Activated naive CD8-positive, alpha-beta T cell treated with anti-CD3 and anti-CD28 coated beads, Interleukin-2, amount 50 U/mL, for 24 hours (primary cell): ENCODE measurements at regions not wholly inside any gene's neighbourhood (a gene's known extent, or its start where the extent isn't known, plus 50 kb on each side); places are given as distances from the start of the nearest gene placed in this dataset.
"Not testable (repeated sequence)": the region's sequence is repeated elsewhere in the genome, so short reads cannot be mapped to it uniquely, and the experiment has no call there.

Experiments
- ATAC-seq: fragments of 150-1000 bp; cut with Tn5 transposase; one replicate; pipeline ENCODE4 v1.10.0; 2021
- DNase-seq: peaks from one replicate; pipeline ENCODE4 v3.0.0; 2021
- H3K27ac Mint-ChIP-seq: one replicate; pipeline ENCODE4 v1.8.0; 2021; ENCODE audit warnings: mild to moderate bottlenecking, mixed read lengths
- H3K27me3 Mint-ChIP-seq: one replicate; pipeline ENCODE4 v1.8.0; 2021; ENCODE audit warnings: mixed read lengths
- H3K36me3 Mint-ChIP-seq: one replicate; pipeline ENCODE4 v1.8.0; 2021; ENCODE audit warnings: low read depth, mixed read lengths
- H3K4me1 Mint-ChIP-seq: one replicate; pipeline ENCODE4 v1.8.0; 2021; ENCODE audit warnings: mixed read lengths
- H3K4me3 Mint-ChIP-seq: one replicate; pipeline ENCODE4 v1.8.0; 2021; ENCODE audit warnings: mild to moderate bottlenecking, moderate library complexity, mixed read lengths
- H3K9me3 Mint-ChIP-seq: one replicate; pipeline ENCODE4 v1.8.0; 2021; ENCODE audit warnings: mixed read lengths

DNA sequence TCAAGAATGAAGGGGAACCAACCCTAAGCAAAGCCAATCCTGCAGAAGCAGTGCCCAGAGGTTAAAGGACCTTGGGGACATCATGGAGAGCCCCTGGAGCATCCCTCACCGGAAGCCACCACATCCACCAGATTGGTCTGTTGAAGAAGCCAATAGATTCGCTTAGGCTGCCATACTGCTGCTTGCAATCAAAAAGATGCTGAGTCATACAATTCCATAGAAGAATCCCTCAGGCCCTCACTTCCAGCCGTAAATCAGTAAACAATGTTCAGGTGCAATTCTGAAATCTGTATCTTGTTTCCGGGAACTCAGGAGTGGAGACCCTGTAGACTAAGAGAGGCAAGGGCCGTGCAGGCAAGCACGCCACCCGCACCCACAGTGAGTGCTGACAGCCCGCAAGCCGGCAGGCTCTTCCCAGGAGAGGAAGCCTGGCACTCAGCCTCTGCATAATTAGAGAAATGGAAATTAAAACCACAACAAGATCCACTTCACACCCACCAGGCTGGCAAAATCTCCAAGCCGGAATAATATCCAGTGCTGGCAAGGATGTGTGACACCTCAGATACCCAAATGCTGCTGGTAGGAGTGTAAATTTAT, 156.4 kb upstream of the FOXD4L5 start:
- H3K9me3 Mint-ChIP-seq, result peaks cover 20% of the 10 kb centered on the region
- H3K36me3 Mint-ChIP-seq, ATAC-seq, H3K27ac Mint-ChIP-seq, H3K4me1 Mint-ChIP-seq, H3K27me3 Mint-ChIP-seq, DNase-seq, H3K4me3 Mint-ChIP-seq: not testable (repeated sequence)

DNA sequence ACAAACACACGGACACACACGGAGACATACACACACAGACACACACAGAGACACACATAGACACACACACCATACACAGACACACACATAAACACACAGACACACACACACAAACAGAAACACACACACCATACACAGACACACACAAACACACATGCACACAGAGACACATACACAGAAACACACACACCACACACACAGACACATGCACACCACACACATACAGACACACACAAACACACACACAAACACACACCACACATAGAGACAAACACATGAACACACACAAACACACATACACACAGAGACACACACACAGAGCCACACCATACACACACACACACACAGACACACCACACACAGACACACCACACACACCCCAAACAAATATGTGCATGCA, 152.7 kb upstream of the FOXD4L5 start:
- Mint-ChIP-seq H3K4me1 (no peaks in the 10 kb centered on the region), H3K27ac (no peak overlapping the region), H3K36me3 (peaks cover 4% of the 10 kb centered on the region), H3K27me3 (peaks cover 3% of the 10 kb centered on the region), H3K9me3 (peaks cover 20% of the 10 kb centered on the region), H3K4me3 (no peak overlapping the region)
- DNase-seq (no peak), ATAC-seq (no peak)

- H3K36me3 Mint-ChIP-seq, result peaks cover 4% of the 10 kb centered on the region
- H3K4me1 Mint-ChIP-seq, result no peaks in the 10 kb centered on the region
- ATAC-seq (no peak), DNase-seq (no peak)
- no peak overlapping the region for H3K4me3 Mint-ChIP-seq
- H3K27me3 Mint-ChIP-seq, result peaks cover 3% of the 10 kb centered on the region
- no peak overlapping the region for H3K27ac Mint-ChIP-seq
- peaks cover 24% of the 10 kb centered on the region for H3K9me3 Mint-ChIP-seq
Measured at GRCh38 chr9:65435464-65435863, 150.5 kb upstream of the FOXD4L5 start.

GRCh38 chr9:65432722-65433323, 147.8 kb upstream of the FOXD4L5 start:
- Mint-ChIP-seq H3K27me3 (peaks cover 3% of the 10 kb centered on the region), H3K4me1 (no peaks in the 10 kb centered on the region), H3K9me3 (peaks cover 21% of the 10 kb centered on the region), H3K4me3 (no peak overlapping the region), H3K36me3 (peaks cover 4% of the 10 kb centered on the region), H3K27ac (no peak overlapping the region)
- no peak for ATAC-seq
- DNase-seq, result no peak

DNA sequence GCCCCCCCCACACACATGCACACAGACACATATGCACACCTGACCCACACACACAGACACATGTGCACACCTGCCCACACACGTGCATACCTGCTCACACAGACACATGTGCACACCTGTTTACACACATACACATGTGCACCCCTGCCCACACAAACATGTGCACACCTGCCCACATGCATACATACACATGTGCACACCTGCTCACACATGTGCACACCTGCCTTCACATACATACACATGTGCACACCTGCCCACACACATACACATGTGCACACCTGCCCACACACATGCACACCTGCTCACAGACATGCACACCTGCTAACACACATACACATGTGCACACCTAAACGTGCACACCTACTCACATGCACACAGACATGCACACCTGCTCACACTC, 147.0 kb upstream of the FOXD4L5 start:
- ATAC-seq (no peak), DNase-seq (no peak)
- no peaks in the 10 kb centered on the region for H3K27me3 Mint-ChIP-seq
- peaks cover 4% of the 10 kb centered on the region for H3K36me3 Mint-ChIP-seq
- no peak overlapping the region for H3K4me3 Mint-ChIP-seq
- H3K9me3 Mint-ChIP-seq, result peaks cover 17% of the 10 kb centered on the region
- no peak overlapping the region for H3K27ac Mint-ChIP-seq
- H3K4me1 Mint-ChIP-seq, result no peaks in the 10 kb centered on the region

DNA sequence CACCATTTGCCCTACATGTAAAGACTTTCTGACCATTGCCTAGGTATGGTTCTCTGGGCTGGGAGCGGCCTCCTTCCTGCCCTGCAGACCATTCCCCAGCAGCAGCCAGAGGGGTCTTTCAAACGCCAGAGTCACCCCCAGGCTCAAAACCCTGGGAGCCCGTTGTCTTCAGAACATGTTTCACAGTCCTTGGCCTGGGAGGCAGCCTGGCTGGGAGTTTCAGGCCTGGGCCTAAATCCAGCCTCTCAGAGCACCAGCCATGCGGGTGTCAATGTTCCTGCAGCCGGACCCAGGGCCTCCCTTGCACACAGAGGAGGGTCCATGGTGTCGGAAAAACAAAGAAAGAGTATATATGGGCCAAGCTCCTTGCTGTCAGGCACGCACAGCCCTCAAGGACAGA, 145.2 kb upstream of the FOXD4L5 start:
- no peak for ATAC-seq
- Mint-ChIP-seq H3K9me3 (peaks cover 19% of the 10 kb centered on the region), H3K36me3 (peaks cover 6% of the 10 kb centered on the region), H3K27me3 (no peaks in the 10 kb centered on the region), H3K27ac (no peak overlapping the region), H3K4me3 (no peak overlapping the region), H3K4me1 (no peaks in the 10 kb centered on the region)
- DNase-seq, result no peak

- not testable (repeated sequence) for H3K4me1 Mint-ChIP-seq, ATAC-seq, H3K27me3 Mint-ChIP-seq, H3K36me3 Mint-ChIP-seq, H3K27ac Mint-ChIP-seq, DNase-seq, H3K4me3 Mint-ChIP-seq
- peaks cover 22% of the 10 kb centered on the region for H3K9me3 Mint-ChIP-seq
Measured at GRCh38 chr9:65427361-65427760, 142.4 kb upstream of the FOXD4L5 start.

- not testable (repeated sequence) for H3K4me1 Mint-ChIP-seq, ATAC-seq, DNase-seq, H3K27ac Mint-ChIP-seq, H3K36me3 Mint-ChIP-seq, H3K27me3 Mint-ChIP-seq, H3K4me3 Mint-ChIP-seq
- peaks cover 22% of the 10 kb centered on the region for H3K9me3 Mint-ChIP-seq
Measured at GRCh38 chr9:65426813-65427212, 141.8 kb upstream of the FOXD4L5 start.

DNA sequence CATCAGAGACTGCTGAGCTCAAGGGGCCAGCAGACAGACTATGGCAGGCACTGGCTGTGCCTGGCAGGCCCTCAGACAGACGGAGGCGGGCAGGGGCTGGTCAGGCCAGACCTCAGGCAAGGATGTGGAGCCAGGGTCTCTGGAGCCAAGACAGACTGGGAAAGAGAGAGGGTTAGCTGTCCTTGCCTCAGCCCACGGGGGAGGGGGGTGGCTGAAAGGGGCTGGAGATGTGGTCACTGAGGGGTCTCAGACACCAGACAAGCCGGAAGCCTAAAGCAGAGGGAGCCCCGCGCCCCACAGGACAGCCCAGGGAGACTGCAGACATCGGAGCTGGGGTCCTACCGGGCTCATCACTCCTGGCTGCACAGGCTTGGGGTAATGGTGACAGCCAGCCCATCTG, 141.2 kb upstream of the FOXD4L5 start:
- no peak for ATAC-seq
- Mint-ChIP-seq H3K36me3 (peaks cover 2% of the 10 kb centered on the region), H3K27me3 (no peaks in the 10 kb centered on the region), H3K9me3 (peaks cover 27% of the 10 kb centered on the region), H3K27ac (no peak overlapping the region), H3K4me3 (no peak overlapping the region), H3K4me1 (no peaks in the 10 kb centered on the region)
- DNase-seq, result no peak

DNA sequence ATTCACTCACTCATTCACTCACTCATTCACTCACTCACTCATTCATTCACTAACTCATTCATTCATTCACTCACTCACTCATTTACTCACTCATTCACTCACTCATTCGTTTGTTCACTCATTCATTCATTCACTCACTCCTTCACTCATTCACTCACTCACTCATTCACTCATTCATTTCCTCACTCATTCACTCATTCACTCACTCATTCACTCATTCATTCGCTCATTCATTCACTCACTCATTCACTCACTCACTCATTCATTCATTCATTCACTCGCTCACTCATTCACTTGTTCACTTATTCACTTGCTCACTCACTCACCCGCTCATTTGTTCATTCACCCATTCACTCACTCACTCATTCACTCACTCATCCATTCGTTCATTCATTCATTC, 140.2 kb upstream of the FOXD4L5 start:
- H3K9me3 Mint-ChIP-seq, result peaks cover 30% of the 10 kb centered on the region
- H3K4me1 Mint-ChIP-seq, H3K27me3 Mint-ChIP-seq, H3K27ac Mint-ChIP-seq, DNase-seq, H3K4me3 Mint-ChIP-seq, H3K36me3 Mint-ChIP-seq, ATAC-seq: not testable (repeated sequence)

GRCh38 chr9:65424437-65424984, 139.5 kb upstream of the FOXD4L5 start:
- H3K4me1 Mint-ChIP-seq, ATAC-seq, H3K27me3 Mint-ChIP-seq, H3K27ac Mint-ChIP-seq, H3K36me3 Mint-ChIP-seq, H3K4me3 Mint-ChIP-seq, DNase-seq: not testable (repeated sequence)
- H3K9me3 Mint-ChIP-seq, result peaks cover 33% of the 10 kb centered on the region

GRCh38 chr9:65423691-65424436, 138.9 kb upstream of the FOXD4L5 start:
- H3K36me3 Mint-ChIP-seq, ATAC-seq, H3K27ac Mint-ChIP-seq, H3K4me3 Mint-ChIP-seq, H3K4me1 Mint-ChIP-seq, DNase-seq, H3K27me3 Mint-ChIP-seq: not testable (repeated sequence)
- peaks cover 38% of the 10 kb centered on the region for H3K9me3 Mint-ChIP-seq

DNA sequence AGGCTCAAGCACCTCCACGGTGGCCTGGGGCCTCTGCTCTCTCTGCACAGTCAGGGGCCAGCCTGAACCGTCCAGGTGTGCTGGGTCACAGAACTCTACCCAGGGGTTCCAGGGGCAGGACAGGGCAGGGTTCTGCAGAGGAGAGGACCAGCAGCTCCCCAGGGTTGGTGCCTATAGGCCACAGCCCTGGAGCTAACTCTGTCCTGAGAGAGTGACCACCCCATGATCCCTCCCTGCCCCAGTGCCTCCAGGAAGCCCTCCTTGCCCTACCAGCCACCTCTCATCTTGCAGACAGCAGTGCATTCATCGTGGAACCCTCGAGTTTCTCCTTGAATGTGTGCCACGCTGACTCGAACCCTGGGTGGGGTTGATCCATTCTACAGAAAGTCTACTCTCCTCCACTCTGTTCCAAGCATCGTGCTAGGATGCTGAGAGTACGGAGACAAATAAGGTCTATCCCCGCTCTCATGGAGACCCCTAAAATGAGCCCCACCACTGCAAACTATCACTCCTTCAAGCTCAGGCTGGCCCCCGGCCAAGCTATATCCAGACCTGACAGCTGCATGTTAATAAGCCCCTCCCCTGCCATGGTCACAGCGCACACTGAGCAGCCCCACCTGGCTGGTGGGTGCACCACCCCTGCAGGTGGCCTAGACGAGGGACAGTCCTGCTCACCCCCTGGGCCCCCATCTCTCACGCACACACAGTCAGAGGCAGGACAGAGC, 138.1 kb upstream of the FOXD4L5 start:
- ATAC-seq, DNase-seq, H3K27me3 Mint-ChIP-seq, H3K27ac Mint-ChIP-seq, H3K36me3 Mint-ChIP-seq, H3K4me1 Mint-ChIP-seq, H3K4me3 Mint-ChIP-seq: not testable (repeated sequence)
- H3K9me3 Mint-ChIP-seq, result peaks cover 38% of the 10 kb centered on the region

DNA sequence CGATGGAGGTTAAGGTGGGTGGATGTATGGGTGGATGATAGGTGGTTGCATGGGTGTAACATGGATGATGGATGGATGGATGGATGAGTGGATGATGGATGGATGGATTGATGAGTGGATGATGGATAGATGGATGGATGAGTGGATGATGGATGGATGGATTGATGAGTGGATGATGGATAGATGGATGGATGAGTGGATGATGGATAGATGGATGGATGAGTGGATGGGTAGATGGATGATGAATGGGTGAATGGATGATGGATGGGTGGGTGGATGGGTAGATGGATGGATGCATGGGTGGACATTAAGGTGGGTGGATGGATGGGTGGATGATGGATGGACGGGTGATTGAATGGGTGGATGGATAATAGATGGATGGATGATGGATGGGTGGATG, 136.5 kb upstream of the FOXD4L5 start:
- H3K4me3 Mint-ChIP-seq, H3K27me3 Mint-ChIP-seq, H3K4me1 Mint-ChIP-seq, H3K27ac Mint-ChIP-seq, ATAC-seq, H3K36me3 Mint-ChIP-seq, DNase-seq: not testable (repeated sequence)
- peaks cover 38% of the 10 kb centered on the region for H3K9me3 Mint-ChIP-seq
